ENCODE measurements at regions not wholly inside any gene's neighbourhood (a gene's known extent, or its start where the extent isn't known, plus 50 kb on each side); places are given as distances from the start of the nearest gene placed in this dataset.

DNA sequence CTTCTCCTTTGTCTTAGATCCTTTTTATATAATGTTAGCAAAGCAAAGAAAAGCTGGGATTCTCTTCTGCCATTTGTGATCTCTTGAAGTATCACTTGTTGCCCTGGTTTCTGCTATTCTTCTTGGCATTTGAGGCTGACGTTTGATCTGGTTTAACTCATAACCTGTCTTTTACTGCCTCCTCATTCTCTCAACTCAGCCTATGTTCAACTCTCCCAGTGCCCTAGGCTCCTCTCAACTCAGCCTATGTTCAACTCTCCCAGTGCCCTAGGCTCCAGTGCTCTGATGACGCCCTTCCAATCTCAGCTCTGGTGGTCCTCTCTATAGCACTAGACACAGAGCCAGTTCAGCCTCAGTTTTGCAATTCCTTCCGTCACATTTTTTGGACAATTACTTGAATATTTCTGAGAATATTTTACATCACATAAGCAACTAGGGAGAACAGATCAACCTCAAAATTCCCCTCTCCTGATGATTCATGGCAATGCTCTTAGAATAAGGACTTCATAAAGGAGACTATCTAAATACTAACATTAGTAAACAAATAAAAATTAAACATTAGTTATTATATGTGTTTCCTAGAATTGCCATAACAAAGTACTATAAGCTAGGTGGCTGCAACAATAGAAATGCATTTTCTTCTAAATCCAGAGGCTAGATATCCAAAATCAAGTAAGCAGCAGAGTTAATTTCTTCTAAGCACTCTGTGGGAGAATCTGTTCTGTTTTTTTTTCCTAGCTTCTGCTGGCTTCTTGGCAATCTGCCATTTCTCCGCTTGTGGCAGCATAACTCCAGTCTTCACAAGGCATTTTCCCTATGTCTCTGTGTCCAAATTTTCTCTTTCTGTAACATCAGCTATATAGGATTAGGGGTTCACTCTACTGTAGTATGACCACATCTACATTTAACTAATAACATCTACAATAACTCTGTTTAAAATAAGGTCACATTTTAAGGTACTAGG lies 662.1 kb upstream of the FTMT start:
- H3K27me3 ChIP-seq, result no peaks in the 10 kb centered on the region
- H3K27ac ChIP-seq, result no peak overlapping the region
- H3K9me3 ChIP-seq, result no peaks in the 10 kb centered on the region
- DNase-seq, result no peak
- no peaks in the 10 kb centered on the region for H3K36me3 ChIP-seq
- TF ChIP-seq POLR2A (IDR thresholded peaks at IDR 0.05), result no peak
- TF ChIP-seq, protein P1, sequence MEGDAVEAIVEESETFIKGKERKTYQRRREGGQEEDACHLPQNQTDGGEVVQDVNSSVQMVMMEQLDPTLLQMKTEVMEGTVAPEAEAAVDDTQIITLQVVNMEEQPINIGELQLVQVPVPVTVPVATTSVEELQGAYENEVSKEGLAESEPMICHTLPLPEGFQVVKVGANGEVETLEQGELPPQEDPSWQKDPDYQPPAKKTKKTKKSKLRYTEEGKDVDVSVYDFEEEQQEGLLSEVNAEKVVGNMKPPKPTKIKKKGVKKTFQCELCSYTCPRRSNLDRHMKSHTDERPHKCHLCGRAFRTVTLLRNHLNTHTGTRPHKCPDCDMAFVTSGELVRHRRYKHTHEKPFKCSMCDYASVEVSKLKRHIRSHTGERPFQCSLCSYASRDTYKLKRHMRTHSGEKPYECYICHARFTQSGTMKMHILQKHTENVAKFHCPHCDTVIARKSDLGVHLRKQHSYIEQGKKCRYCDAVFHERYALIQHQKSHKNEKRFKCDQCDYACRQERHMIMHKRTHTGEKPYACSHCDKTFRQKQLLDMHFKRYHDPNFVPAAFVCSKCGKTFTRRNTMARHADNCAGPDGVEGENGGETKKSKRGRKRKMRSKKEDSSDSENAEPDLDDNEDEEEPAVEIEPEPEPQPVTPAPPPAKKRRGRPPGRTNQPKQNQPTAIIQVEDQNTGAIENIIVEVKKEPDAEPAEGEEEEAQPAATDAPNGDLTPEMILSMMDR (IDR thresholded peaks at IDR 0.05), result no peak
- no peak overlapping the region for H3K4me3 ChIP-seq
- H3K4me1 ChIP-seq, result no peaks in the 10 kb centered on the region

DNA sequence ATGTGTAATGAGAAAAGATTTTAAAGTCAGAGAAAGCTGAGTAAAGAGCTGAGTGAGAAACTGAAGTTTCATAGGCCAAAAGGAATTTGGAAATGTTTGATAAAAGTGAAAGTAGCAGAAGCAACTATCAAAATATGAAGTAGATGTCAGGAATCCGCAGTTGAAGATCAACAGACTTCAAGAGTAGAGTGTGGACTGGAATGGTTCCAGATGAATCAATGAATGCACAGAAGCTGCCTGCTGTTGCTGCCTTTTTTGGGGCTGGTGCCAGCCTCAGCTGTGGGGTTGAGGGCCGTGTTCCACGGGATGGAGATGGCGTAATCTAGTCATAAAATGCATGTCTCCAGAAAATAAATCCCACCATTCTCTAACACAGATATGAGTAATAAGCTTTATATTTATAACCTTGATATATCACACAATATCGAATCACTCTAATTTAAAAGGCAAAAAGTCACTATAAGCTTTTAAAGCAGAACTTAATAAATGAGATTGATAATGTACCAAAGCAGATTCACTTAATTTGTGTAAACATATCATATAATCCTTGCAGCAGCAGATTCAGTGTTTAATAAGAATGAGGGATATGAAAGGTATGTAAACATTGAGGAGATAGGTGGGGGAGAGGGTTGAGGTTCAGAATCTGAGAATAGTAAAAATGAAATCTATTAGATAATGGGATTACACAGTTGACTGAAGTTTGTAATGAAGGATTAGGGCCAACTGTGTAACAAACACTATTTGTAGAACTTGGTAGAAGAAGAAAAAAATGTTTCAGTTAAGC lies 652.3 kb upstream of the FTMT start:
- H3K36me3 ChIP-seq, result no peaks in the 10 kb centered on the region
- TF ChIP-seq, protein P1 (IDR thresholded peaks at IDR 0.05), result no peak
- no peak for TF ChIP-seq POLR2A (IDR thresholded peaks at IDR 0.05)
- no peak overlapping the region for H3K27ac ChIP-seq
- no peak for DNase-seq
- H3K4me3 ChIP-seq, result no peak overlapping the region
- no peaks in the 10 kb centered on the region for H3K9me3 ChIP-seq
- H3K4me1 ChIP-seq, result no peaks in the 10 kb centered on the region
- no peaks in the 10 kb centered on the region for H3K27me3 ChIP-seq

DNA sequence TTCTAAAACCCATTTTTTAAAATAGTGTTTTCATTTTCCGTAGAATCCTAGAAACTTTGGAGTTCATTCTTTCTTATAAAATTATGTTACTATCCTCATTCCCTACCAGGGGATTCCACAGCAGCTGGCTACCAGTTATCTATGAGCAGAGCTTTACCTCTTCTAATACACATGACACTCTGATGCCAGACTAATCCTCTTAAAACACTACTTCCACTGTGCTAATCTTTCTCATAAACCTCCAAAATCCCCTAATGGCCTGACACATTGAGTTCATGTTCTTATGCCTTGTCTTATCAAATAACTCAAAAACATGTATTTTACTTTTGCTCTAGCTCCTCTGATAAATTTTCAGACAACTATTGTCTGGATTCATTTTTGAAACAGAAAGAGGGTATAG lies 633.6 kb upstream of the FTMT start:
- no peaks in the 10 kb centered on the region for H3K36me3 ChIP-seq
- TF ChIP-seq, protein P1 (IDR thresholded peaks at IDR 0.05), result no peak
- no peak for TF ChIP-seq POLR2A (IDR thresholded peaks at IDR 0.05)
- no peak overlapping the region for H3K4me3 ChIP-seq
- no peak for DNase-seq
- H3K27me3 ChIP-seq, result no peaks in the 10 kb centered on the region
- peaks cover 0 to 3% (median 0%) of the 10 kb centered on the region in 4 donors for H3K9me3 ChIP-seq
- no peaks in the 10 kb centered on the region for H3K4me1 ChIP-seq
- no peak overlapping the region for H3K27ac ChIP-seq

DNA sequence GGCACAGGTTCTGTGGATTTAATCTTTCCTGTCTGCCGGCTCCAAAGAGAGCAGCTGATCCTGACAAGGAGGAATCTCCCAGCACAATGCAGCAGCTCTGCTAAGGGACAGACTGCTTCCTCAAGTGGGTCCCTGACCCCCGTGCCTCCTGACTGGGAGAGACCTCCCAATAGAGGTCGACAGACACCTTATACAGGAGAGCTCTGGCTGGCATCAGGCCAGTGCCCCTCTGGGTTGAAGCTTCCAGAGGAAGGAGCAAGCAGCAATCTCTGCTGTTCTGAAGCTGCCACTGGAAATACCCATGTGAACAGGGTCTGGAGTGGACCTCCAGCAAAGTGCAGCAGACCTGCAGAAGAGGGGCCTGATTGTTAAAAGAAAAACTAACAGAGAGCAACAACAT lies 630.2 kb upstream of the FTMT start:
- Histone ChIP-seq H3K9me3 (peaks cover 0 to 3% (median 0%) of the 10 kb centered on the region in 4 donors), H3K27ac (no peak overlapping the region), H3K36me3 (no peaks in the 10 kb centered on the region), H3K4me3 (no peak overlapping the region), H3K27me3 (no peaks in the 10 kb centered on the region), H3K4me1 (no peaks in the 10 kb centered on the region)
- no peak for DNase-seq
- TF ChIP-seq, protein P1 (IDR thresholded peaks at IDR 0.05), result no peak
- TF ChIP-seq POLR2A (IDR thresholded peaks at IDR 0.05), result no peak

DNA sequence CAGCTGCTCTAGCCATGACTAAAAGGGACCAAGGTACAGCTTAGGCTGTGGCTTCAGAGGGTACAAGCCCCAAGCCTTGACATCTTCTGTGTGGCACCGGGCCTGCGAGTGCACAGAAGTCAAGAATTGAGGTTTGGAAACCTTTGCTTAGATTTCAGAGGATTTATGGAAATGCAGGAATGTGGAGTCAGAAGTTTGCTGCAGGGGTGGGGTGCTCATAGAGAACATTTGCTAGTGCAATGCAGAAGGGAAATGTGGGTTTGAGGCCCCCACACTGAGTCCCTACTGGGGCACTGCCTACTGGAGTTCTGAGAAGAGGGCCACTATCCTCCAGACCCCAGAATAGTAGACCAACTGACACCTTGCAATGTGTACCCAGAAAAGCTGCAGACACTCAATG lies 624.9 kb upstream of the FTMT start:
- TF ChIP-seq, protein P1 (IDR thresholded peaks at IDR 0.05), result no peak
- TF ChIP-seq POLR2A (IDR thresholded peaks at IDR 0.05), result no peak

More for the DNA sequence above, 624.9 kb upstream of the FTMT start:
- no peaks in the 10 kb centered on the region for H3K36me3 ChIP-seq
- no peak overlapping the region for H3K27ac ChIP-seq
- no peak overlapping the region for H3K4me3 ChIP-seq
- no peaks in the 10 kb centered on the region for H3K27me3 ChIP-seq
- H3K4me1 ChIP-seq, result no peaks in the 10 kb centered on the region
- no peaks in the 10 kb centered on the region for H3K9me3 ChIP-seq
- no peak for DNase-seq

Data from Peyer's patch (tissue), 4 donors.